ENCODE measurements at regions not wholly inside any gene's neighbourhood (a gene's known extent, or its start where the extent isn't known, plus 50 kb on each side); places are given as distances from the start of the nearest gene placed in this dataset.

- no peaks in the 10 kb centered on the region for H4K20me1 ChIP-seq (ENCODE audit: control insufficient read depth, insufficient read depth, low read depth, low read length)
- no peaks in the 10 kb centered on the region for H3K9me3 ChIP-seq (ENCODE audit: control insufficient read depth, insufficient read depth, low read length)
- H3K36me3 ChIP-seq (ENCODE audit: control insufficient read depth, low read length): no peaks in the 10 kb centered on the region
- no peak overlapping the region for H3K4me3 ChIP-seq (ENCODE audit: low read length)
- no peak overlapping the region for H3K27ac ChIP-seq (ENCODE audit: low read depth, low read length)
- H3K4me1 ChIP-seq (ENCODE audit: control insufficient read depth, low read length): peaks cover 33% of the 10 kb centered on the region
- no peaks in the 10 kb centered on the region for H3F3A ChIP-seq (ENCODE audit: control insufficient read depth, insufficient read depth)
- no peak for TF ChIP-seq CTCF (IDR thresholded peaks at IDR 0.05; ENCODE audit: low read depth, low read length, poor library complexity, severe bottlenecking)
- TF ChIP-seq EZH2phosphoT487 (IDR thresholded peaks at IDR 0.05; ENCODE audit: borderline replicate concordance, low read length): no peak
- no peak overlapping the region for H3K4me2 ChIP-seq (ENCODE audit: low read length)
- no peaks in the 10 kb centered on the region for H3K79me2 ChIP-seq (ENCODE audit: control insufficient read depth, low read length)
- no peaks in the 10 kb centered on the region for H3K27me3 ChIP-seq (ENCODE audit: control insufficient read depth, low read length)
- H3K9me2 ChIP-seq (replicated peaks; ENCODE audit: control insufficient read depth, low read length): no peaks in the 10 kb centered on the region
Observed at GRCh38 chr9:99634186-99634585, 187.5 kb upstream of the NR4A3 start.

- Histone ChIP-seq H3K9me2 (replicated peaks; ENCODE audit: control insufficient read depth, low read length) (no peaks in the 10 kb centered on the region), H3K36me3 (ENCODE audit: control insufficient read depth, low read length) (no peaks in the 10 kb centered on the region), H3K4me1 (ENCODE audit: control insufficient read depth, low read length) (peaks cover 25% of the 10 kb centered on the region), H3K4me3 (ENCODE audit: low read length) (no peak overlapping the region), H3K79me2 (ENCODE audit: control insufficient read depth, low read length) (no peaks in the 10 kb centered on the region), H3K27ac (ENCODE audit: low read depth, low read length) (no peak overlapping the region), H3K4me2 (ENCODE audit: low read length) (no peak overlapping the region), H3K27me3 (ENCODE audit: control insufficient read depth, low read length) (no peaks in the 10 kb centered on the region), H4K20me1 (ENCODE audit: control insufficient read depth, insufficient read depth, low read depth, low read length) (no peaks in the 10 kb centered on the region), H3K9me3 (ENCODE audit: control insufficient read depth, insufficient read depth, low read length) (no peaks in the 10 kb centered on the region), H3F3A (ENCODE audit: control insufficient read depth, insufficient read depth) (no peaks in the 10 kb centered on the region)
- TF ChIP-seq EZH2phosphoT487 (IDR thresholded peaks at IDR 0.05; ENCODE audit: borderline replicate concordance, low read length): no peak
- TF ChIP-seq CTCF (IDR thresholded peaks at IDR 0.05; ENCODE audit: low read depth, low read length, poor library complexity, severe bottlenecking): no peak
Observed at GRCh38 chr9:99635032-99635431, 186.7 kb upstream of the NR4A3 start.

- H3K4me1 ChIP-seq (ENCODE audit: control insufficient read depth, low read length): peaks cover 23% of the 10 kb centered on the region
- no peak overlapping the region for H3K4me2 ChIP-seq (ENCODE audit: low read length)
- no peaks in the 10 kb centered on the region for H3K27me3 ChIP-seq (ENCODE audit: control insufficient read depth, low read length)
- H3K27ac ChIP-seq (ENCODE audit: low read depth, low read length): no peak overlapping the region
- H4K20me1 ChIP-seq (ENCODE audit: control insufficient read depth, insufficient read depth, low read depth, low read length): no peaks in the 10 kb centered on the region
- H3K79me2 ChIP-seq (ENCODE audit: control insufficient read depth, low read length): no peaks in the 10 kb centered on the region
- H3F3A ChIP-seq (ENCODE audit: control insufficient read depth, insufficient read depth): no peaks in the 10 kb centered on the region
- H3K36me3 ChIP-seq (ENCODE audit: control insufficient read depth, low read length): 0 out of 2 replicates have a peak, but pooled peaks cover 3% of the 10 kb centered on the region
- TF ChIP-seq CTCF (IDR thresholded peaks at IDR 0.05; ENCODE audit: low read depth, low read length, poor library complexity, severe bottlenecking) (no peak), EZH2phosphoT487 (IDR thresholded peaks at IDR 0.05; ENCODE audit: borderline replicate concordance, low read length) (no peak)
- H3K9me3 ChIP-seq (ENCODE audit: control insufficient read depth, insufficient read depth, low read length): peaks cover 7% of the 10 kb centered on the region
- no peak overlapping the region for H3K4me3 ChIP-seq (ENCODE audit: low read length)
- H3K9me2 ChIP-seq (replicated peaks; ENCODE audit: control insufficient read depth, low read length): no peaks in the 10 kb centered on the region
Observed at GRCh38 chr9:99637641-99638040, 184.0 kb upstream of the NR4A3 start.

Measured in DOHH2 (cell line).